ENCODE measurements at regions not wholly inside any gene's neighbourhood (a gene's known extent, or its start where the extent isn't known, plus 50 kb on each side); places are given as distances from the start of the nearest gene placed in this dataset.

- in situ Hi-C loops (cut with MboI; ENCODE audit: low pct_ligation_motif_present in 1 of 4, low pct_unique_long_range_greater_than_20kb in 1 of 4, low sequenced_read_pairs in 3 of 4) (no loop called here), intact Hi-C loops (cut with DNase I; ENCODE audit: low total_unique reads) (no loop called here)
- Histone ChIP-seq H3K36me3 (no peaks in the 10 kb centered on the region), H3K27ac (no peak overlapping the region), H3K4me1 (no peaks in the 10 kb centered on the region), H3K9me3 (no peaks in the 10 kb centered on the region), H3K27me3 (no peaks in the 10 kb centered on the region), H3K4me3 (no peak overlapping the region)
- TF ChIP-seq POLR2AphosphoS5 (IDR thresholded peaks at IDR 0.05) (no peak), POLR2A (IDR thresholded peaks at IDR 0.05) (no peak), CTCF (IDR thresholded peaks at IDR 0.05) (no peak), EP300 (IDR thresholded peaks at IDR 0.05; ENCODE audit: low read depth) (no peak)
- DNase-seq, result no peak
Measured at GRCh38 chr1:218211241-218211640, 73.9 kb upstream of the RRP15 start.

DNA sequence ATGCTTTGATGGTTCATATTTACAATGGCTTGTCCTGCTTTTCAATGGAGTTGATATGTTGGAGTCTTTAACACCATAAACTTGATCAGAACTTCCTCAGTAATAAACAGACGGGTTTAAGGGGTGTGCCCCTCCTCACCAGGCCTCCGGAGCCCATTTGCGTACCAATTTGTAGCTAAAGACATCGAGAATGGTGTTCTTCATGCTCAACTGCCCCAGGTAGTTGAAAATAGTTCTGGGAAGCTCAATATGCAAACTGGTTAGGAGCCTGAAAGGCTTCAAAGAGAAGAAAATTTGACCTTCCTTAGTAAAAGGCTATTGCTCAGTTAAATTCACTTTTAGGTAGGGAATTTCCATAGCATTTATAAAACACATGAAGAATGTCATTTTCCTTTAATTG, 68.1 kb upstream of the RRP15 start:
- H3K9me3 ChIP-seq, result no peaks in the 10 kb centered on the region
- H3K4me3 ChIP-seq, result no peak overlapping the region
- no peaks in the 10 kb centered on the region for H3K27me3 ChIP-seq
- H3K36me3 ChIP-seq, result no peaks in the 10 kb centered on the region
- no peak for DNase-seq
- in situ Hi-C loops (cut with MboI; ENCODE audit: low pct_ligation_motif_present in 1 of 4, low pct_unique_long_range_greater_than_20kb in 1 of 4, low sequenced_read_pairs in 3 of 4) (no loop called here), intact Hi-C loops (cut with DNase I; ENCODE audit: low total_unique reads) (no loop called here)
- H3K4me1 ChIP-seq, result no peaks in the 10 kb centered on the region
- TF ChIP-seq POLR2A (IDR thresholded peaks at IDR 0.05), result no peak
- TF ChIP-seq POLR2AphosphoS5 (IDR thresholded peaks at IDR 0.05), result no peak
- no peak for TF ChIP-seq CTCF (IDR thresholded peaks at IDR 0.05)
- no peak for TF ChIP-seq EP300 (IDR thresholded peaks at IDR 0.05; ENCODE audit: low read depth)
- H3K27ac ChIP-seq, result no peak overlapping the region
- 36% methylated on average over 4 of the region's 4 CpGs; no CpG with 5 or more reads in 1 of the 2 donors for WGBS, 2 donors (ENCODE audit: low coverage in 1 of 2)

DNA sequence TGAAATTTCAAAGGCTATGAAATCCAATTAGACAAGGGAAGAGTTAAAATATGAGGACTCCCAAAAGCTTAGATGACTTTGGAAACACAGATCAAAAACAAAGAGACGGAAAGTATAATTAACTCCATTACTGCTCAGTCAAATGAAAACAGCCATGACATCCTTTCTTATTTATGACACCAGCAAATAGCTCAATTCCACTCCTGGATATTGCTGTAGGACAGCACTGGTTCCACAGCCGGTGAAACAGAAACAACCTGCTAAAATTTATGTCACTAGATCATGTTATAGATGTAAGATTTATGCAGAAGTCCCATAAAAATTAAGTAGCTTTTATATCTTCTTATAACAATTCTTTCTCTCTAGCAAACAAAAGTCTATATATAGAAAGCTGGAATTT, 65.6 kb upstream of the RRP15 start:
- H3K4me1 ChIP-seq, result no peaks in the 10 kb centered on the region
- TF ChIP-seq POLR2A (IDR thresholded peaks at IDR 0.05), result no peak
- TF ChIP-seq EP300 (IDR thresholded peaks at IDR 0.05; ENCODE audit: low read depth), result no peak
- TF ChIP-seq POLR2AphosphoS5 (IDR thresholded peaks at IDR 0.05), result no peak
- TF ChIP-seq CTCF (IDR thresholded peaks at IDR 0.05), result no peak
- in situ Hi-C loops (cut with MboI; ENCODE audit: low pct_ligation_motif_present in 1 of 4, low pct_unique_long_range_greater_than_20kb in 1 of 4, low sequenced_read_pairs in 3 of 4), result no loop called here
- H3K27ac ChIP-seq, result no peak overlapping the region
- 36 to 37% methylated on average over 2 of the region's 2 CpGs for WGBS, 2 donors (ENCODE audit: low coverage in 1 of 2)
- no peaks in the 10 kb centered on the region for H3K9me3 ChIP-seq
- H3K36me3 ChIP-seq, result no peaks in the 10 kb centered on the region
- H3K27me3 ChIP-seq, result no peaks in the 10 kb centered on the region
- no peak overlapping the region for H3K4me3 ChIP-seq
- DNase-seq, result no peak
- intact Hi-C loops (cut with DNase I; ENCODE audit: low total_unique reads), result no loop called here

- in situ Hi-C loops (cut with MboI; ENCODE audit: low pct_ligation_motif_present in 1 of 4, low pct_unique_long_range_greater_than_20kb in 1 of 4, low sequenced_read_pairs in 3 of 4) (no loop called here), intact Hi-C loops (cut with DNase I; ENCODE audit: low total_unique reads) (no loop called here)
- no peak for DNase-seq
- H3K27ac ChIP-seq, result no peak overlapping the region
- no peak overlapping the region for H3K4me3 ChIP-seq
- no peaks in the 10 kb centered on the region for H3K27me3 ChIP-seq
- 53 to 71% methylated on average over 1 of the region's 1 CpG for WGBS, 2 donors (ENCODE audit: low coverage in 1 of 2)
- no peaks in the 10 kb centered on the region for H3K9me3 ChIP-seq
- no peaks in the 10 kb centered on the region for H3K4me1 ChIP-seq
- H3K36me3 ChIP-seq, result no peaks in the 10 kb centered on the region
- no peak for TF ChIP-seq EP300 (IDR thresholded peaks at IDR 0.05; ENCODE audit: low read depth)
- TF ChIP-seq POLR2AphosphoS5 (IDR thresholded peaks at IDR 0.05), result no peak
- TF ChIP-seq CTCF (IDR thresholded peaks at IDR 0.05), result no peak
- no peak for TF ChIP-seq POLR2A (IDR thresholded peaks at IDR 0.05)
Measured at GRCh38 chr1:218224101-218224500, 61.0 kb upstream of the RRP15 start.
